Neural crest cell (in vitro differentiated cells): ENCODE measurements at regions not wholly inside any gene's neighbourhood (a gene's known extent, or its start where the extent isn't known, plus 50 kb on each side); places are given as distances from the start of the nearest gene placed in this dataset.

Experiments used
- DNase-seq: peaks from one replicate; pipeline ENCODE4 v3.0.0; 2021; ENCODE audit warnings: low read depth, mixed read lengths, low spot score
- H3K27ac Mint-ChIP-seq: one replicate; pipeline ENCODE4 v1.8.0; 2021; ENCODE audit warnings: mild to moderate bottlenecking, mixed read lengths; ENCODE audit not compliant: unreplicated experiment
- H3K27me3 Mint-ChIP-seq: 2 replicates; pipeline ENCODE4 v1.8.0; 2021; ENCODE audit warnings: low read depth, mild to moderate bottlenecking, mixed read lengths
- H3K36me3 Mint-ChIP-seq: 2 replicates; pipeline ENCODE4 v1.8.0; 2021; ENCODE audit warnings: low read depth, mild to moderate bottlenecking, mixed read lengths
- H3K4me1 Mint-ChIP-seq: 2 replicates; pipeline ENCODE4 v1.8.0; 2021; ENCODE audit warnings: mixed read lengths
- H3K4me3 Mint-ChIP-seq: one replicate; pipeline ENCODE4 v1.8.0; 2021; ENCODE audit warnings: mild to moderate bottlenecking, mixed read lengths
- H3K9me3 Mint-ChIP-seq: 2 replicates; pipeline ENCODE4 v1.8.0; 2021; ENCODE audit warnings: mixed read lengths
- TF ChIP-seq, protein P1 (sequence below): fragments of 200-600 bp; sonication (generic); conservative IDR thresholded peaks from 2 replicates; pipeline ENCODE4 v1.5.0; 2021; ENCODE audit warnings: antibody characterized with exemption, mild to moderate bottlenecking

DNA sequence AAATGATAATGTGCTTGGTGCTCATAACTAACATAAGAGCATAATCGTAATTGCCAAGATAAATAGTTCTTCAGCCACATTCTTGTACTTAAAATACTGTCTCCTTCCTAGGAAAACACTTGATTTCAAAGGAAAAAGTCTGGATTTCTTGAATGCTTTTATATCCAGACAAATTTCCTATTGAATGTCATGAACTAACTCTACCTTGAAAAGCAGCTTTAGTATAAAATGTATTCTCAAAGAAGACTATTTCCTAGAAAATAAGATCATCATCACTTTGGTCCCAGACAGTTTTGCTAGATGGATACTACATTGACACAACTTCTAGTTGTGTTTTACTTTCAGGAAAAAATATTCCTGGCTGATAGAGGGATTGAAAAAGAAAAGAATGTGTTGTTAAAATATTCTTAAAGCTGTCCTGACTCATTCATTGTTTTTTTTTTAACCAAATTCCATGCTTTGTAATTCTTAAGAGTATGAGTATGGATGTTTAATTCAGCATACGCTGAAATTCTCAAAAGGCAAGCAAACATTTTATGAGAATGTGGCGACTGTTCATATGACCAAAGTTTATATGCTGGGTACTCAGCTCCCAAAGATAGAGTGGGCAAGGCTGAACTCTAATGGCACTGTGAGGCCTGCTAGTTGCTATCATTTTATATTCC is 106.1 kb downstream of the PPP1R3A start:
- H3K9me3 Mint-ChIP-seq: no peaks in the 10 kb centered on the region
- DNase-seq: no peak
- no peak overlapping the region for H3K4me3 Mint-ChIP-seq
- H3K27me3 Mint-ChIP-seq: no peaks in the 10 kb centered on the region
- H3K36me3 Mint-ChIP-seq: no peaks in the 10 kb centered on the region
- TF ChIP-seq, protein P1, sequence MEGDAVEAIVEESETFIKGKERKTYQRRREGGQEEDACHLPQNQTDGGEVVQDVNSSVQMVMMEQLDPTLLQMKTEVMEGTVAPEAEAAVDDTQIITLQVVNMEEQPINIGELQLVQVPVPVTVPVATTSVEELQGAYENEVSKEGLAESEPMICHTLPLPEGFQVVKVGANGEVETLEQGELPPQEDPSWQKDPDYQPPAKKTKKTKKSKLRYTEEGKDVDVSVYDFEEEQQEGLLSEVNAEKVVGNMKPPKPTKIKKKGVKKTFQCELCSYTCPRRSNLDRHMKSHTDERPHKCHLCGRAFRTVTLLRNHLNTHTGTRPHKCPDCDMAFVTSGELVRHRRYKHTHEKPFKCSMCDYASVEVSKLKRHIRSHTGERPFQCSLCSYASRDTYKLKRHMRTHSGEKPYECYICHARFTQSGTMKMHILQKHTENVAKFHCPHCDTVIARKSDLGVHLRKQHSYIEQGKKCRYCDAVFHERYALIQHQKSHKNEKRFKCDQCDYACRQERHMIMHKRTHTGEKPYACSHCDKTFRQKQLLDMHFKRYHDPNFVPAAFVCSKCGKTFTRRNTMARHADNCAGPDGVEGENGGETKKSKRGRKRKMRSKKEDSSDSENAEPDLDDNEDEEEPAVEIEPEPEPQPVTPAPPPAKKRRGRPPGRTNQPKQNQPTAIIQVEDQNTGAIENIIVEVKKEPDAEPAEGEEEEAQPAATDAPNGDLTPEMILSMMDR: no peak
- no peak overlapping the region for H3K27ac Mint-ChIP-seq
- H3K4me1 Mint-ChIP-seq: peaks cover 5% of the 10 kb centered on the region

DNA sequence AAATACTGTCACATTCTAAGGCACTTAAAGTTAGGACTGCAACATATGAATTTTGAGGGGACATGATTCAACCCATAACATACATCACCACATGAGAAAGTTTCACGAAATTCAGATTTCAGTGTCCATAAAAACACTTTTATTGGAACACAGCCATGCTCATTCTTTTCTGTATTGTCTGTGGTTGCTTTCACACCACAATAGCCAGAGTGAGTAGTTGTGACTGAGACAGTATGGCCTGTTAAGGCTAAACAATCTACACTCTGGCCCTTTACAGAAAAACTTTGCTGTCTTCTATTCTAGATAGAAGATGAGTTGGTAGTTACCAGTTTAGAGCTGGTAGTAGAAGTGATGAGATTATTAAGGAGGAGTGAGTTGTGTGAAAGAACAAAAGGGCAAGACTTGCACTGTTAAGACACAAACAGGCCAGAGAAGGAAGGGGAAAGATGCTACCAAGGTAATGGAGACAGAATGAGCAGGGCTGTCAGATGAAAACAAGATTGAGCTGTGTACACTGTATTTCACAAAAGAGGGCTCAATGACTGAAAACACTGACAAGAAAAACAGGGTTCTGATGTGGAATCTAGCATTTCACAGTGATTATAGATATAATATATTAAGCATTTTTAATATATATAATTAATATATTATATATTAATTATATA is 108.6 kb downstream of the PPP1R3A start:
- Mint-ChIP-seq H3K27ac (no peak overlapping the region), H3K27me3 (no peaks in the 10 kb centered on the region), H3K9me3 (no peaks in the 10 kb centered on the region), H3K36me3 (no peaks in the 10 kb centered on the region), H3K4me1 (peaks cover 5% of the 10 kb centered on the region), H3K4me3 (no peak overlapping the region)
- TF ChIP-seq, protein P1: no peak
- no peak for DNase-seq

DNA sequence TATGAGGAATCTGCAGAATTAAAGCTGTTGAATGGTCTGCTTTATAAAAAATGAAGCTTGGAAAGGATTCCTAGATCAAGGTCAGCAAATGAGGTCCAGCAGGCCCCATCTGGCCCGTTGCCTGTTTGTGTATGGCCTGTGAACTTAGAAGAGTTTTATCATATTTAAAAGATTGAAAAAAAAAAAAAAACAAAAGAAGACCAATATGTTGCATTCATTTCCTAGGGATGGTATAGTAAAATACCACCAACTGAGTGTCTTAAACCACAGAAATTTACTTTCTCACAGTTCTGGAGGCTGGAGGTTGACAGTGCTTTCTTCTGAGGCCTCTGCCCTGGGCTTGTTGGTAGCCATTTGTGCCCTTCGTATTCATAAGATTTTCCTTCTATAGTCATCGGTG is 109.2 kb downstream of the PPP1R3A start:
- DNase-seq: no peak
- TF ChIP-seq, protein P1: no peak
- Mint-ChIP-seq H3K4me3 (no peak overlapping the region), H3K9me3 (no peaks in the 10 kb centered on the region), H3K27me3 (no peaks in the 10 kb centered on the region), H3K27ac (no peak overlapping the region), H3K4me1 (peaks cover 5% of the 10 kb centered on the region), H3K36me3 (no peaks in the 10 kb centered on the region)

DNA sequence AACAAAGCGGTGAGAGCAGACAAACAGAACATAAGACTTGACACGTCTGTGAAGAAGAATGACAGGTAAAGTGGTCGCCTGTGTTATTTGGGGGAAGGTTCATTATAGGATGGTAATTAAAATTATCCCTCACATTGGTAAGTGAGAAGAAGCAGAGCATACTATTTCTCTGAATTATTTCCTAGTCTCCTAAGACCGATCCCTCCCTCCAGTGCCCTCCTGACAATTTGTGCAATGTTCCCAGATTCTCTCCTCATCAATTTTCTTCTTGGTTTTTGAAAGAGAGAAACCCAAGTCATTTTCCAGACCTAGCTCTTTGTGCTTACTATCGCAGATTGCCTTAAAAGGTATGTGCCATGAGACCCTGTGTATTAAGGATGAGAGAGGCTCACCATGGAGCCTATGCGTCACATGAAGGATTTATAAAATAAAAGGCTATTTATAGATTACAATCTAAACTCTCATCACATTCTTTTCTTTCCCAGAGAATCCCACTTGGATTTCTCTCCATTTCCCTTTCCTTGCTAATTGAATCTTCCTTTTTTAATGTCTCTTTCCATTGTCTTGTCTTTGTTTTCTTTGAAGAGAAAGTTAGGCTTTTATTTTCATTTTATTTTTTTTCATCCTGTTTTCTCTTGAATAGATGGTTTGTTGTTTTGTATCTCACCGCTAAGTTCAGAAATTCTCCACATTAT is 112.0 kb downstream of the PPP1R3A start:
- H3K9me3 Mint-ChIP-seq: peaks cover 4% of the 10 kb centered on the region
- DNase-seq: no peak
- no peaks in the 10 kb centered on the region for H3K36me3 Mint-ChIP-seq
- peaks cover 5% of the 10 kb centered on the region for H3K4me1 Mint-ChIP-seq
- TF ChIP-seq, protein P1: no peak
- H3K27me3 Mint-ChIP-seq: no peaks in the 10 kb centered on the region
- H3K27ac Mint-ChIP-seq: no peak overlapping the region
- H3K4me3 Mint-ChIP-seq: no peak overlapping the region

DNA sequence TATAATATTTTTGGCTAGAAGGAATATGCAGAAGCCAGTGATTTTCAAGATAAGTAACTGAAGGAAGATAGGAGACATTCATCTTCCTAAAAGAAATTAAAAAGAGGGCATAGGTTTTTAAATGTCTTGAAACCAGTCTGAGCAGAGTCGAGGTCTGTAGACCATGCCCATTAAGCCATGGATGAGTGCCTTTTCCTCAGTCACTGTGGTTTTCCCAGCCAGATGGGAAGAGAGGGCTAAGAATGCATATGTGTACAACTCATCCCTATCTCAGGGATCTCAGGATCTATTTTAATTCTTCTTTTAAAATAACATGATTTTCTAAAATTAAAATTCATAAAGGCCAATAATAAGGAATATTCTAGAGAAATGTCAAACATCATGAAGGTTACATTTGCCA is 112.8 kb downstream of the PPP1R3A start:
- DNase-seq: no peak
- Mint-ChIP-seq H3K27me3 (no peaks in the 10 kb centered on the region), H3K4me3 (no peak overlapping the region), H3K4me1 (peaks cover 5% of the 10 kb centered on the region), H3K36me3 (no peaks in the 10 kb centered on the region), H3K9me3 (peaks cover 4% of the 10 kb centered on the region), H3K27ac (no peak overlapping the region)
- TF ChIP-seq, protein P1: no peak
